CD4-positive, alpha-beta T cell treated with Interleukin-1 beta for 1 hour (primary cell): ENCODE measurements at regions not wholly inside any gene's neighbourhood (a gene's known extent, or its start where the extent isn't known, plus 50 kb on each side); places are given as distances from the start of the nearest gene placed in this dataset.
"Not testable (repeated sequence)": the region's sequence is repeated elsewhere in the genome, so short reads cannot be mapped to it uniquely, and the experiment has no call there.

Experiments used
- DNase-seq, 2 donors: peaks; one replicate each; pipeline ENCODE4 v3.0.0-alpha.2; 2020 to 2022

DNA sequence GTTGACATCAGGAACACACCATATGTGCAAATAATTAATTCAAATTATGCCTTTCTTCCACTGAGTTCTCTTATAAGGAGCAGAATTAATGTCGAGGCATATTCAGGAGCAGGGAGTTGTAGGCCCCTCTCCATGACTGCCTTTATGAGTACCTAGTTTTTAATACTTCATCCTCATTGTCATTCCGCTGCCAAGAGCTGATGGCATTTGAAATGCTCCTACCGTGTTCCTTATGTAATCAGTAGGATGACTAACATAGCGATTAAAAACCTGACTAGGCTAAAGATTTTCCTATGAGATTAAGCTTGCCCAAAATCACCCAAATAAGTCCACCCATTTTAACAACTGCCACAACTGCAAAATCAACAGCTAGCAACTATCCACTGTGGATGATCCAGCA is 220.6 kb downstream of the DHX15 start:
- no peak for DNase-seq

DNA sequence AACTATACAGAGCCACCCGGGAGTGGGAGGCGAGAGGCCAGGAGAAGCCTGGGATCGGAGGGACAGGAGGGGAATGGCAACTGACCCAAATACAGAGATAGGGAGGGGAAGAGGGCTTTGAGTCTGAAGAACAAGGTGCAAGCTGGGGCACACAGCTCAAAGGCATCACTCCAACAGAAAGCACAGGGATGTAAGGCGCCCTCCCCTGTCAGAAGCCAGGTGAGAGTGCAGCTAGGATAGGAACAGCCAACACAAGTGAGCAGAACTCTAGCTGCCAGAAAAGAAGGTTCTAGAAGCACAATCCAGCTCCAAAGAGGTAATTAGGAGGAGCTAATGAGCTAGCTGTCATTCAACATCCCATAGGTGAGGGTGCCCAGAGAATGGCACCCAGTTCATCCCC is 232.2 kb downstream of the DHX15 start:
- no peak for DNase-seq

DNA sequence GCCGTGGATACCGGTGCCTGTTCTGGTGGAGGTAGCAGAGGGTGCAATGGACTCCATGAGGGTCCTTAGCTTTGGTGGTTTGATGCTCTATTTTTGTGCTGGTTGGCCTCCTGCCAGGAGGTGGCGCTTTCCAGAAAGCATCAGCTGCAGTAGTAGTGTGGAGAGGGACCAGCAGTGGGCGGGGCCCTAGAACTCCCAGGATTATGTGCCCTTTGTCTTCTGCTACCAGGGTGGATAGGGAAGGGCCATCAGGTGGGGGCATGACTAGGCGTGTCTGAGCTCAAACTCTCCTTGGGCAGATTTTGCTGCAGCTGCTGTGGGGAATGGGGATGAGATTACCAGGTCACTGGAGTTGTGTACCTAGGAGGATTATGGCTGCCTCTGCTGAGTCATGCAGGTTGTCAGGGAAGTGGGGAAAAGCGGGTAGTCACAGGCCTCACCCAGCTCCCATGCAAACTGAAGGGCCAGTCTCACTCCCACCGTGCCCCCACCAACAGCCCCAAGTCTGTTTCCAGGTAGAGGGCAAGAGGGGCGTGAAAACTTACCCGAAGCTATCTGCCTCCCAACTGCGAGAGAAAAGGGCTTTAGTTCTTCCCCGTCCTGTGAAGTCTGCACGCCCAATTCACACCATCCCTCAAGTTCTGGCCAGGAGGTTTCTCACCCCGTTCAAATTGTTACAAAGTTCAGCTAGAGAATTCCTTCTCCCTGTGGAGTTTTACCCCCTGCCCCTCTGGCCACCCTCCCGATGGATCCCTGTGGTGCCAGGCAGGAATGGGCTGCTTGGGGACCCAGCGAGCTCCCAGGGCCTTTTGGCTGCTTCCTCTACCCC is 235.0 kb downstream of the DHX15 start:
- DNase-seq: not testable (repeated sequence)

DNA sequence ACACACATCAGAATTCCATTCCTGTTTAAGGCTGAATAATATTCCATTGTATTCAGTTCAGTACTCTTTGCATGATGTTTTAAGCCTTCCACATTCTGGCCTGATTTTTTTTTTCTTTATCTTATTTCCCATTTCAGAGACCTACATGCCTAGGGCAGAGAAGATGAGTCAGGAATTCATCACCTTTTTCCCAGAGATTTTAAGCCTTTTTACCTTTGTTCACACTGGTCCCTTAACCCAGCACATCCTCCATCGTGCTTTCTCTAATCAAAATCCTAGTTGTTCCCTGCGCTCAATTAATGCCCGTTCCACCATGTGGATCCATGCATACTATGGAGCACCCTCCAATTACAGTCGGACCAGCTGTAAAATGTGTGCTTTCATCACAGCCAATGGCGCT is 245.1 kb downstream of the DHX15 start:
- DNase-seq: no peak

DNA sequence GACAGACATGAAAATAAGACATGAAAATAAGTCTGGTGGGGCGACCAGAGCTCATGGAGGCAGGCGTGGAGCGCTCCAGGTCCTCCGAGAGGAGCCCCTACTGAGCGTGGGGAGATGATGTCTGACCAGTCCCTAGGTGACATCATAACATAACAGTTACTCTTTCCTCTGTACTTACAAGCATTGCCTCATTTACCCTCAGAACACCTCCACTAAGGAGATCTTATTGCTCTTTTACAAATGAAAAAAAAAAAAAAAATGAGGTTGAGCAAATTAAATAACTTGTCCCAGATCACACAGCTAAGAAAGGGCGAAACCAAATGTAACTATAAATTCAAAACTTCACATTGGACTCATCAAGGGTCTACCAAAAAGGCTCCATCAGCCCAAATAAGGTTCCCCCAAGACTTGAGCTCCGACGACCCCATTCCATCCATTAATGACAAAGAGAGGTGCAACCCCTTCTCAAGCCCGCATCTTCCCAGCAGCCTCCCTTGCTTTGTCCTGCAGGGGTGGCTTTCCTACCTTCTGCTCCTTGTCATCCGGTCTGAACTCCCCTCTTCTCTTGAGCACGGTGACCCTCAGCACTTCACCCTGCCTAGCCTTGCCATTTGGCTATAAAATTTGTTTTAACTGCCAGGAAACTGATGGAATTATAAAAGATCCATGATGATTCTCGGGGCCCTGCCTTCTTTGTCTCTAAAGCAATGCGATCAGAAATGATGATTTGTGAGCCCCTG is 246.7 kb downstream of the DHX15 start:
- DNase-seq: no peak

DNA sequence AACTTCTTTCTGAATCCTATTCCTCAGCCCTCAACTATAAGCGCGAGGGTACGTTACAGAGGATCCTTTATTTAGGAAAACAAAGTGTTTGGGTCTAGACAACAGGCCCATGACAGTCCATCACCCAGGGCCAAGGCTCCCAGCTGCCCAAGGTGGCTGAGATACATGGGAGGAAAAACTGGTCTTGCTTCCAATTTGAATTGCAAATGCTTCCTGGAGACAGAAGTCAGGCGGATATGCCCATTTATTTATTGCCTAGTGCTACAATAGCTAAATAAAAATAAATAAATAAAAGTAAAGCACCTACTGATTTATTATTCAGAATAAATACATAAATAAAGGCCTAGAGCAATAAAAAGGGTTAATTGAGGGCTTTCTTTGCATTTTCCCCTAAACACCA is 248.7 kb downstream of the DHX15 start:
- DNase-seq: no peak

DNA sequence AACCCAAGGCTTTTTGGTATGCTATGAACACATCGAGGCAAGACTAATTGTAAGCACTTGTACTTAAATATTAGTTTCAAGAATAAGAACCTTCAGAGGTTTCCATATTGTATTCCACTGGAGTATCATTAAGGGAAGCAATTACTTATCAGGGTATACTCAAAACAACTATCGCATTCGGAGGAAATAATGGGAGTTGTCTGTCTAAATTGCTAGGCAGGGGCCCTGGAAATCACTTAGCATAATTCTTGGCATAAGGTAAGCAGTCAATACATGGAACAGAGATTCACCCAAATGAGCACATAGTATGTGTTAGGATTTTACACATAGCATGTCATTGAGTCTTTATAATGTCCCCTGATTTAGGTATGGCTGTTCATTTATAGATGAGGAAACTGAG is 249.4 kb downstream of the DHX15 start:
- no peak for DNase-seq

DNA sequence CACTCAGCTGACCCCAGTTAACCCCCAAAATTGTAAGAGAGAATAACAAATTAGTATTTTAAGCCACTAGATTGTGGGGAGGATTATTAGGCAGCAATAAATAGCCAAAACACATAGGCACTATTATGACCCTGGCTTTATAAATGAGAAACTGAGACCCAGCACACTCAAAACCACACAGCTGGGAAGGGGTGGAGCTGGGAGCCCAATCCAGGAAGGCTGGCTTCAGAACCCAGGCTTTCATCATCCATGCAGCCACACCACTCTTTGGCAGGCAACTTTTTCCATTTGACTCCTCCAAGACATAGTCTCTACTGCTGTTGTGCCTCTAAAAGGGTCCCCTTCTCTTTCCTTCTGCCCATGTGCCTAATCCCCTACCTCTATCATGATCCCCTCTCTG is 253.8 kb downstream of the DHX15 start:
- no peak for DNase-seq

DNA sequence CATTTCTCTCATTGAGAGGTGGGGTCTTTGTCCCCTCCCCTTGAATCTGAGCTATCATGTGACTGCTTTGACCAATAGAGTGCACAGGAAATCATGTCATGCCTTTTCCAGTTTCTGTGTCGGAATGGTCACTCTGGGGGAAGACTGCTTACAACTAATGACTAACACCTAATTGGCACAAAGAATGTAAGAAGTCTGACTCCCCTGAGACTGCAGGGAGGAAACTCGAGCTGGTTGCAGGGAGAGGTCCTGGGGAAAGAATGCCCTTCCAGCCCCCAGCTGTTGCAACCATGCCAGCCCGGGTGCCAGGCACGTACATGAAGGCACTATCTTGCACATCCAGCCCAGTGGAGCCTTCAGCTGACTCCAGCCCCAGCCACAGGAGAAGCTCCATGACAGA is 254.2 kb downstream of the DHX15 start:
- no peak for DNase-seq

DNA sequence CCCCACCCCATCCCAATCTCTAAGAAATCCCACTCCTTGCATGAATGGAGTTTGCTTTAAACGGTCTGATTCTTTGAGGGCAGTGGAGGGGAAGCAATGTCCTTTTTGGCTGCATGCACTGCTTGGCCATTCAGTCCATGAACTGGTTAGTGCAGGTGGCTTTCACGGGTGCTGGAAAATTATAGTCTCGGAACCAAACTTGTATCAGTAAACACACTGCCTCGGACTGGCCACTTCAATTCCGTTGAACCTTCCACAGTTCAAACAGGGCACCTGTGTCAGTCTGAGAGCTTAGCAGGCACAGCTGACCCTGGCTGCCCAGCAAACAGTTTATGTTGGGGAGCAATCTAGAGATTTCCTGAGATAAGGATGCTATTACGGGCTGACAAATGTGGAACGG is 255.6 kb downstream of the DHX15 start:
- DNase-seq: no peak

DNA sequence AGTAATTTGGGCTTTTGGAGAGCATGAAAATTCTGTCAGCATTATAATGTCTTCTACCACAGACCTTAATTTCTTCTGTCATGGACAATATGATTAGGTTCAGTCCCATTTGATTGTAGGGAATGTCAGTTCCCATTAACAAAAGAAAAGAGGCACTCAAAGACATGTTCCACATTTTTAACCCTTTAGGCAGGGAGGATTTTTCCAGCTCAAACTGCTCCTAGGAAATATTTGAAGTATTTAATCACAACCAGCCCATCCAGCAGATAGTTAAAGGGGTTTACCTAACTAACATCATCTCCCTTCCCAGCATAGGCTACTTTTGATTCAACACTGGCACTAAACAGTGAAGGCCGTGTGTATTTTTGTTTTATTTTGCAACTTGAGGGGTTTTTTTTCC is 256.0 kb downstream of the DHX15 start:
- DNase-seq: no peak

DNA sequence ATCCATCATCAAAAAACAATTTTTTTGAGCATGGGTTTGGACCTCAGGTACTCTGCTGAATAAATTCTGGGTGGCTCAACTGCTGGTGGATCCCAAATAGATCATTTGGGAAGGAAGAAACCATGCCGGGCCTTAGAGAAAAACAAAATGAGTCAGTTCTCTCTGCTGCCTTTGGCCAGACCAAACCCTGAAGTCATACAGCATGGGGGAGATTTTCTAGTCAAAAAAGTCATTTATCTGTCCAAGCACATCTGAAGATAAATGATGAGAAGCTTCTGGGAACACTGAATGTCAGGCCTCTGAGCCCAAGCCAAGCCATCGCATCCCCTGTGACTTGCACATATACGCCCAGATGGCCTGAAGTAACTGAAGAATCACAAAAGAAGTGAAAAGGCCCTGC is 261.4 kb downstream of the DHX15 start:
- no peak for DNase-seq

DNA sequence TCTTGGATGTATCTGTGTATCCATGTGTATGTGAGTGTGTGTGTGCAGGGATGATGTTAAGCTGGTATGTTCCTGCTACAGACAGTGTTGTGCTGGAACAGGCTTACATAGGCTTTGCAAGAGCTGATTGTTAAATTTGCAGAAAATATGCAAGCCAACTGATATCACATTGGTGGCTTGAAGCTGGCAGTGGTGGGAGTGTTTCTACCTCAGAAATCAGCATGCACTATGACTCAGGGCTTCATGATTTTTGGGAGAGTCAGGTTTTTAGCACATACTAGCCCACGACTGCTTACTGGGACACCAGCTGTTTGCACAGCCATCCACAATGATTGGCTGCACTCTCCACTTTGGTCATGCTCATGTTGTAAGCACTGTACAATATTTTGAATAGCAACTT is 261.8 kb downstream of the DHX15 start:
- no peak for DNase-seq

DNA sequence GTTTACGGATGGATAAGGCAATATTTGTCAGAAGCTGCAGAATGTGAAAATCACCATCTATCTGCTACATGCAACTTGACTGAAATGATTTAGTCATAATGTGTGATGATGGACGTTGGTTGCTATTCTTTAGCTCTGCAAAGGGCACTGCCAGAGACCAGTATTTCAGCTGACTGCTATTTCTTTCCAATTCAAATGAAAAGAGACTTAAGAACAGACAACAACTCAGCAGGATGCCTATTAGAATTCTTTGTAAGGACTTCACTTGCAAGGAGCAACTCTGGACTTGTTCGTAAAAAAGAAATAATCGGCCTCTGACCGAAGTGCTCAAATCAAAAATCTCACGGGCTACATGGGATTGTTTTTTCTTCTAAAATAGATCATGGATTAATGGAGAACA is 262.7 kb downstream of the DHX15 start:
- no peak for DNase-seq

DNA sequence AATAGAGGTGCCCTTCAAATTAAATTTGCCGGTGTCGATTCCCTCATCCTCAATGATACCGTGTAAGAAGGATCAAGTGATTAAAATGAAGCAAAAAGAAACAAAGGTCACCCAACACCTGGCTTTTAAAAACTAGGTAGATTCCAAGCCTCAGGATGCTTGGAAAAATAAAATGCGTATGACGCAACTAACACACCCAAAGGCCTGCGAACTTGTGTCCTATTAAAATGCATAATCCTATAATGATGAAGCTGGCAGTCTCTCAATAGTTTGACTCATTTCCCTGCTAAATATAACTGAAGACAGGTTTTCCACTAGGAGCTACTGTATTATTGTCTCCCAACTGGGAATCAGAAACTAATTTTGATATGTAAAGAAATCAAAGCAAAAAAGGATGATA is 263.2 kb downstream of the DHX15 start:
- no peak for DNase-seq

DNA sequence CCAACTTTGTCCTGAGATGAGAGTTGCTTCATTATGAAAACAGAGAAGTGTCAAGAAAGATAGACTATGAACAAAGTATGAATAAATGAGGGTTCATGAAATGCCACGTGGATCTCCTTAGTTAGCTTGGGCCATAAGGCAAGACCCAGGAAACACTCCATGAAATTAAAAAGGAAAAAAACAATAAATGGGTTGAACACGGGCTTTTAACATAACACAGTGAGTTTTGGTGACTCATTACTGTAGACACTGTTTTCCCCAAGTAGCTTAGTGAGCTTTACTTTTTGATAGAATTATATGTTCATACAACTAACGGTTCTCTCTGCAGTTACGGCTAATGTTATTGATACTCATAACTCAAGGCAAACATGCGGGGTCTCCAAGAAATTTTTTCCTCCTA is 265.0 kb downstream of the DHX15 start:
- no peak for DNase-seq

DNA sequence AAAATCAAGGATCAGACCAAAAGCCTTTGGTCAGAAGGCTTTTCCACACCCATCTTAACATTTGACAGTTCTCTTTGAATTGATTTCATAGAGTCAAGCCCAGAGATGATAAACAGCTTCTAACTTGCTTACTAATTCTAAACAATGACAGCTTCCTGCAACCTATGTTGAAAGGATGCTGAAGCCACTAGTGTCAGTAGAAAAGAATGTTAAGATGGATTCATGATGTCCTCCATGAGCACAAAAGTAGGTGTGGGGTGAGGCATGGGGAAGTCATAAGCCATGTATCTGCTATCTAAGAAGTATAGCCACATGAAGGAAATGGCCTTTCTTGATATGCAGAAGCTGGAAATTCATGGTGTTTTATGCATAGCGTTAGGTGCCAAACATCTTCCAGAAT is 269.3 kb downstream of the DHX15 start:
- DNase-seq: no peak

DNA sequence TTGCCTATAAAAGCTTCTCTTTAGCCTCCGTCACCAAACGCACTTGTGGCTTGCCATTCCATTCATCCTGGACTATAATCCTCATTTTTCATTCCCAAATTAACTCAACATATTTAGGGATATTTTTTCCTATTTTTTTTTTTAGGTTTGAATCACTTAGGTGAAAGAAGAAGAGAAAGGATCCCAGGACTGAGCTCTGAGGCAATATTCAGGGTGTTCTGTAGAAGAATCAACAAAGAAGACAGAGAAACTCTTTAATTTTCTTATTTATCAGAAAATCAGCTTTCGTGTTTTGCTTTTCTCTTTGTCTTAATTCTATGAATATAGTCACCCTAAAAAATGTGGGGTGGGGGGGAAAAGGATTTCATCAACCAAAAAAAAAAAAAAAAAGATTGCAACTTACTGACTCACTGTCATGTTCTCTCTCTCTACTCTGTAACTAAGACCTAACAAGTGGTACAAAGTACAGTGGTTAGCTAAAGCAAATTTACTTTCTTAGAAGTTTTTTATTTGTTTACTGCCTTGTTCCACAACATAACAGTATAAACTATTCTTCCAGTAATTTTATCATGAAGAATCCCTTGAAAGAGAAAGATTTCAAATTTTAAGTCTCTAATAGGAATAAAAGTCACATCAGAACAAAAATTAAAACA is 272.0 kb downstream of the DHX15 start:
- DNase-seq: no peak

DNA sequence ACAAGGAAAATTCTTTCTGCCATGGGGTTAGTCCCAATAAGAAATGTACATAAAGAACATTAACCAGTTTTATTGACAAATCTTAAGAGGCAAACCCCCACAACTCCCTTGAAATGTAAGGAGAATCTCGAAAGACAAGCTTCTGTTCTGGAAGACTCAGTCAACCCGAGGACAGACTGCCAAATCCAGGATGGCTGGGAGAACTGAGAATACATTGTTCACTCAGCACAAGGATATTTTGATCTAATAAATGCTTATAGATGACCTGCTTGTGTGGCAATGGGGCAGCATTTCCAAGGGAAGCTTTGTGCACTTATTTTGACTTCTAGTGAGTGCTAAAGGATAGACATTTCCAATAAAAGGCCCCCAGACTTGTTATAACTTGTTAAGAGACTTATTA is 280.4 kb downstream of the DHX15 start:
- no peak for DNase-seq

DNA sequence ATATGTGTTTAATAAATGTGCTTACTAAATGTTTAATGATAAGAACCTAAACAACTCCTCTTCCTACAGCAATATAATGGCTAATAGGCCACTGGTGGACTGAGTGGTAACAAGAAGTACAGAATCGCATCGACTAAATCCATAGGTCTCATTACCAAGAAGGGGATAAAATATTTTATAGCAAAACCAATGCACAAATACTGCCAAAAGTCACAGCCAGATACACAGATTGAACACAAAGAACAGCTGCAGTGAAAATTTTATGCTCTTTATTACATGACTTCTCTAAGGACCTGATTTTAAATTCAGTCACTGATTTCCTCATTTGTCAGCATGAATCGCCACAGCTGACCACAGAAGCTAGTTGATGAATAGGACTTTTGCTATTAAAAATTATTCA is 285.4 kb downstream of the DHX15 start:
- no peak for DNase-seq

DNA sequence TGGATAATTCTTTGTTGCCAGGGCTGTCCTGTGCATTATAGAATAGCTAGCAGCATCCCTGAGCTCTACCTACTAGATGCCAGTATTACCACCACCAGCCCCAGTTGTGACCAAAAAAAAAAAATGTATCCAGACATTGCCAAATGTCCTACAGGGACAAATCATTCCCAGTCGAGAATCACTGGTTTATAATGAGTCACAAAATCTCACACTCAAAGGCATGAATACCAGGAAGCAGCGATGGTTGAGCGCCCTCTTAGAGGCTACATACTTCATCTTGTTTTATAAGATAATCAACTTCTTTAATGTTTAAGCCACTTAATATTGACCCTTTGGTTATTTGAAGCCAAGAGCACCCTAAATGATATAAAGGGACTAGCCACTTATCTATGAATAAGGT is 297.3 kb downstream of the DHX15 start:
- no peak for DNase-seq

DNA sequence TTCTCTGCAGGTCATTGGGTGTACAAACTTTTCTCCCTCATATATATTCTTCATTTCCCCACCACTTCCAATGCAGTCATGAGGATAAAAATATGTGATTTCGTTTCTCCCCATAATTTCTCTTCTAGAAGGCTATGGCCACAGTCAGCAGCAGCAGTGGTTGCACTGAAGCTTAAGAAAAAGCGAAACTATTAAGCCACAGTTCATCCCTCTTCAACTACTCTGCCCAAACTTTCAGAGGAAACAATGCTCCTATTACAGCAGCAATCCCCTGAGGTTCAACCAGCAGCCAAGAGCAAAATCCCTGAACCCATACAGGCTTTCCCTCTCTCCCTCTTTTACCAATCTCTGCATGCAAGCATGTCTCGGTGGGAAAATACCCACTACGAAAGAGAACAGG is 298.6 kb downstream of the DHX15 start:
- no peak for DNase-seq

DNA sequence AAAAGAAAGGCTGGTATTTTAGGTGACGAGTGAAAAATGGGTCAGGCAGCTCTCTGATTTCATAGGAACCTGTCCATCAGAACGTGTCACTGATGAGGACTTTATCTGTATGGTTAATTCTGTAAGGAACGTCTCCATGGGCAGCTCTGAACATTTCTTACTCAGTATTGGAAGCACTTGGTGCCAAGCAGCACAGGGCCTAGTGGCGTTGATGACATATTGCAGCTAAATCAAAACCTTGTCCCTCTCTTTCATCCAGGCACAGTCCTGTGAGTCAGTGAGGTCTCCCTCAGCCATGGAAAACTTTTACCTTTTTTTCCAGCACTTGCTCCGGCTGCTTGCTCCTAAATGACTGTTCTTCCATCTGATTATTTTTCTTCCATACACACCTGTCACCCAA is 301.9 kb downstream of the DHX15 start:
- no peak for DNase-seq

DNA sequence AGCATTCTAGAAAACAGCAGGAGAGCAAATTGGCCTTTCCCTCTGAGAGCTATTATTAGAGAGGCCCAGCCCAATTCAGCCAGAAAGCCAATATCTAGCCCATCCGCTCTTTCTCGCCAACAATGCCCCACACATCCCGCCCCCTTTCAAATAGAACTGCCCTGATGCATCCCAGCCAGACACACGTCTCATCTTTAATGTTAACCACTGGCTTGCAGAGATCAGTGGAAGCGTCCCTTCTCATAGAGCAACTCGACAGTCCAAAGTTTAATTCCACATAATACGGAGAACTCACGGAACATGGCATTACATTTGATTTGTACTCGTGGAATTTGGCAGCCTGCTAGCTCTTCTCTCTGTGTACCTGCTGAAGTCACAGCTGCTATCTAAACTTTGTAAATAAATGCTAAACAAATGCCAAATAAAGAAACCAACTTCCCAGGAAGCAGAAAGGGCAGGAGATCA is 304.4 kb downstream of the DHX15 start:
- DNase-seq: no peak
